Stimulated activated naive CD8-positive, alpha-beta T cell treated with anti-CD3 and anti-CD28 coated beads, Interleukin-15, Interleukin-2, amounts not matched to agents 100 ng/mL and 50 ng/mL, for 24 hours (primary cell): ENCODE measurements at regions not wholly inside any gene's neighbourhood (a gene's known extent, or its start where the extent isn't known, plus 50 kb on each side); places are given as distances from the start of the nearest gene placed in this dataset.

Experiments
- H3K27ac Mint-ChIP-seq: one replicate; pipeline ENCODE4 v1.8.0; 2021; ENCODE audit warnings: mild to moderate bottlenecking, mixed read lengths
- H3K27me3 Mint-ChIP-seq: one replicate; pipeline ENCODE4 v1.8.0; 2021; ENCODE audit warnings: mixed read lengths
- H3K36me3 Mint-ChIP-seq: one replicate; pipeline ENCODE4 v1.8.0; 2021; ENCODE audit warnings: low read depth, mixed read lengths
- H3K4me1 Mint-ChIP-seq: one replicate; pipeline ENCODE4 v1.8.0; 2021; ENCODE audit warnings: low read depth, mixed read lengths
- H3K4me3 Mint-ChIP-seq: one replicate; pipeline ENCODE4 v1.8.0; 2021; ENCODE audit warnings: mild to moderate bottlenecking, mixed read lengths
- H3K9me3 Mint-ChIP-seq: one replicate; pipeline ENCODE4 v1.8.0; 2021; ENCODE audit warnings: mixed read lengths

- no peaks in the 10 kb centered on the region for H3K4me1 Mint-ChIP-seq
- peaks cover 25% of the 10 kb centered on the region for H3K9me3 Mint-ChIP-seq
- H3K27me3 Mint-ChIP-seq = no peaks in the 10 kb centered on the region
- no peaks in the 10 kb centered on the region for H3K36me3 Mint-ChIP-seq
- H3K4me3 Mint-ChIP-seq = no peak overlapping the region
- no peak overlapping the region for H3K27ac Mint-ChIP-seq
Measured at GRCh38 chr9:118918180-118918579, 451.1 kb downstream of the BRINP1 start.

- H3K4me3 Mint-ChIP-seq = no peak overlapping the region
- no peaks in the 10 kb centered on the region for H3K4me1 Mint-ChIP-seq
- peaks cover under 1% of the 10 kb centered on the region for H3K9me3 Mint-ChIP-seq
Measured at GRCh38 chr9:118928722-118929121, 440.5 kb downstream of the BRINP1 start.

GRCh38 chr9:118929287-118929686 lies 439.9 kb downstream of the BRINP1 start:
- Mint-ChIP-seq H3K36me3 (no peaks in the 10 kb centered on the region), H3K4me3 (no peak overlapping the region), H3K9me3 (peaks cover 6% of the 10 kb centered on the region), H3K27me3 (no peaks in the 10 kb centered on the region), H3K4me1 (no peaks in the 10 kb centered on the region), H3K27ac (no peak overlapping the region)

More at GRCh38 chr9:118928722-118929121, 440.5 kb downstream of the BRINP1 start:
- Mint-ChIP-seq H3K27me3 (no peaks in the 10 kb centered on the region), H3K36me3 (no peaks in the 10 kb centered on the region), H3K27ac (no peak overlapping the region)

- no peaks in the 10 kb centered on the region for H3K4me1 Mint-ChIP-seq
- no peak overlapping the region for H3K4me3 Mint-ChIP-seq
- no peaks in the 10 kb centered on the region for H3K36me3 Mint-ChIP-seq
- H3K27me3 Mint-ChIP-seq = no peaks in the 10 kb centered on the region
- H3K9me3 Mint-ChIP-seq = peaks cover 9% of the 10 kb centered on the region
- no peak overlapping the region for H3K27ac Mint-ChIP-seq
Measured at GRCh38 chr9:118931941-118932340, 437.3 kb downstream of the BRINP1 start.

GRCh38 chr9:118938581-118938980 lies 430.7 kb downstream of the BRINP1 start:
- Mint-ChIP-seq H3K4me3 (no peak overlapping the region), H3K4me1 (no peaks in the 10 kb centered on the region), H3K27me3 (no peaks in the 10 kb centered on the region), H3K9me3 (peaks cover 9% of the 10 kb centered on the region), H3K27ac (no peak overlapping the region), H3K36me3 (no peaks in the 10 kb centered on the region)

GRCh38 chr9:118940473-118940872 lies 428.8 kb downstream of the BRINP1 start:
- H3K27me3 Mint-ChIP-seq = no peaks in the 10 kb centered on the region
- H3K36me3 Mint-ChIP-seq = no peaks in the 10 kb centered on the region
- peaks cover 6% of the 10 kb centered on the region for H3K9me3 Mint-ChIP-seq
- no peak overlapping the region for H3K27ac Mint-ChIP-seq
- no peak overlapping the region for H3K4me3 Mint-ChIP-seq
- no peaks in the 10 kb centered on the region for H3K4me1 Mint-ChIP-seq

- Mint-ChIP-seq H3K4me1 (no peaks in the 10 kb centered on the region), H3K27ac (no peak overlapping the region), H3K36me3 (no peaks in the 10 kb centered on the region), H3K27me3 (no peaks in the 10 kb centered on the region), H3K9me3 (peaks cover 8% of the 10 kb centered on the region), H3K4me3 (no peak overlapping the region)
Measured at GRCh38 chr9:118946669-118947068, 422.6 kb downstream of the BRINP1 start.

- H3K27ac Mint-ChIP-seq = no peak overlapping the region
- no peaks in the 10 kb centered on the region for H3K4me1 Mint-ChIP-seq
- H3K27me3 Mint-ChIP-seq = no peaks in the 10 kb centered on the region
- peaks cover 9% of the 10 kb centered on the region for H3K9me3 Mint-ChIP-seq
- no peaks in the 10 kb centered on the region for H3K36me3 Mint-ChIP-seq
- H3K4me3 Mint-ChIP-seq = no peak overlapping the region
Measured at GRCh38 chr9:118954857-118955256, 414.4 kb downstream of the BRINP1 start.

- no peaks in the 10 kb centered on the region for H3K4me1 Mint-ChIP-seq
- H3K27me3 Mint-ChIP-seq = no peaks in the 10 kb centered on the region
- no peak overlapping the region for H3K27ac Mint-ChIP-seq
- peaks cover 4% of the 10 kb centered on the region for H3K9me3 Mint-ChIP-seq
- H3K36me3 Mint-ChIP-seq = no peaks in the 10 kb centered on the region
- no peak overlapping the region for H3K4me3 Mint-ChIP-seq
Measured at GRCh38 chr9:118957585-118957984, 411.6 kb downstream of the BRINP1 start.

GRCh38 chr9:118959366-118959765 lies 409.9 kb downstream of the BRINP1 start:
- Mint-ChIP-seq H3K36me3 (no peaks in the 10 kb centered on the region), H3K27ac (no peak overlapping the region), H3K4me1 (no peaks in the 10 kb centered on the region), H3K4me3 (no peak overlapping the region), H3K9me3 (peaks cover 5% of the 10 kb centered on the region), H3K27me3 (no peaks in the 10 kb centered on the region)

GRCh38 chr9:118961857-118962256 lies 407.4 kb downstream of the BRINP1 start:
- no peaks in the 10 kb centered on the region for H3K4me1 Mint-ChIP-seq

GRCh38 chr9:118962426-118962825 lies 406.8 kb downstream of the BRINP1 start:
- no peak overlapping the region for H3K4me3 Mint-ChIP-seq
- H3K9me3 Mint-ChIP-seq = peaks cover 2% of the 10 kb centered on the region
- H3K27me3 Mint-ChIP-seq = no peaks in the 10 kb centered on the region
- no peaks in the 10 kb centered on the region for H3K36me3 Mint-ChIP-seq
- no peak overlapping the region for H3K27ac Mint-ChIP-seq
- H3K4me1 Mint-ChIP-seq = no peaks in the 10 kb centered on the region

More at GRCh38 chr9:118961857-118962256, 407.4 kb downstream of the BRINP1 start:
- Mint-ChIP-seq H3K36me3 (no peaks in the 10 kb centered on the region), H3K27ac (no peak overlapping the region), H3K27me3 (no peaks in the 10 kb centered on the region), H3K4me3 (no peak overlapping the region), H3K9me3 (peaks cover 2% of the 10 kb centered on the region)

- no peaks in the 10 kb centered on the region for H3K27me3 Mint-ChIP-seq
- H3K36me3 Mint-ChIP-seq = no peaks in the 10 kb centered on the region
- H3K27ac Mint-ChIP-seq = no peak overlapping the region
- no peaks in the 10 kb centered on the region for H3K4me1 Mint-ChIP-seq
- no peak overlapping the region for H3K4me3 Mint-ChIP-seq
- H3K9me3 Mint-ChIP-seq = peaks cover 2% of the 10 kb centered on the region
Measured at GRCh38 chr9:118963674-118964073, 405.6 kb downstream of the BRINP1 start.

GRCh38 chr9:118967901-118968300 lies 401.3 kb downstream of the BRINP1 start:
- H3K9me3 Mint-ChIP-seq = peaks cover 13% of the 10 kb centered on the region
- H3K4me3 Mint-ChIP-seq = no peak overlapping the region
- H3K4me1 Mint-ChIP-seq = no peaks in the 10 kb centered on the region
- no peak overlapping the region for H3K27ac Mint-ChIP-seq
- no peaks in the 10 kb centered on the region for H3K36me3 Mint-ChIP-seq
- H3K27me3 Mint-ChIP-seq = no peaks in the 10 kb centered on the region

GRCh38 chr9:118975736-118976135 lies 393.5 kb downstream of the BRINP1 start:
- no peaks in the 10 kb centered on the region for H3K36me3 Mint-ChIP-seq
- no peak overlapping the region for H3K4me3 Mint-ChIP-seq
- peaks cover 7% of the 10 kb centered on the region for H3K9me3 Mint-ChIP-seq
- no peak overlapping the region for H3K27ac Mint-ChIP-seq
- H3K4me1 Mint-ChIP-seq = no peaks in the 10 kb centered on the region
- no peaks in the 10 kb centered on the region for H3K27me3 Mint-ChIP-seq

GRCh38 chr9:118976160-118976559 lies 393.1 kb downstream of the BRINP1 start:
- H3K4me3 Mint-ChIP-seq = no peak overlapping the region
- no peaks in the 10 kb centered on the region for H3K27me3 Mint-ChIP-seq
- H3K4me1 Mint-ChIP-seq = no peaks in the 10 kb centered on the region
- no peaks in the 10 kb centered on the region for H3K36me3 Mint-ChIP-seq
- H3K9me3 Mint-ChIP-seq = peaks cover 7% of the 10 kb centered on the region
- H3K27ac Mint-ChIP-seq = no peak overlapping the region
